ENCODE measurements at regions not wholly inside any gene's neighbourhood (a gene's known extent, or its start where the extent isn't known, plus 50 kb on each side); places are given as distances from the start of the nearest gene placed in this dataset.

- peak in 1 of 4 donors; percentile 64 for TF ChIP-seq POLR2A (IDR thresholded peaks at IDR 0.05)
- peak; percentile 84 to 96 for TF ChIP-seq POLR2AphosphoS5 (IDR thresholded peaks at IDR 0.05)
- TF ChIP-seq, protein P1, sequence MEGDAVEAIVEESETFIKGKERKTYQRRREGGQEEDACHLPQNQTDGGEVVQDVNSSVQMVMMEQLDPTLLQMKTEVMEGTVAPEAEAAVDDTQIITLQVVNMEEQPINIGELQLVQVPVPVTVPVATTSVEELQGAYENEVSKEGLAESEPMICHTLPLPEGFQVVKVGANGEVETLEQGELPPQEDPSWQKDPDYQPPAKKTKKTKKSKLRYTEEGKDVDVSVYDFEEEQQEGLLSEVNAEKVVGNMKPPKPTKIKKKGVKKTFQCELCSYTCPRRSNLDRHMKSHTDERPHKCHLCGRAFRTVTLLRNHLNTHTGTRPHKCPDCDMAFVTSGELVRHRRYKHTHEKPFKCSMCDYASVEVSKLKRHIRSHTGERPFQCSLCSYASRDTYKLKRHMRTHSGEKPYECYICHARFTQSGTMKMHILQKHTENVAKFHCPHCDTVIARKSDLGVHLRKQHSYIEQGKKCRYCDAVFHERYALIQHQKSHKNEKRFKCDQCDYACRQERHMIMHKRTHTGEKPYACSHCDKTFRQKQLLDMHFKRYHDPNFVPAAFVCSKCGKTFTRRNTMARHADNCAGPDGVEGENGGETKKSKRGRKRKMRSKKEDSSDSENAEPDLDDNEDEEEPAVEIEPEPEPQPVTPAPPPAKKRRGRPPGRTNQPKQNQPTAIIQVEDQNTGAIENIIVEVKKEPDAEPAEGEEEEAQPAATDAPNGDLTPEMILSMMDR (IDR thresholded peaks at IDR 0.05): peak in 5 of 6 experiments; percentile 18 to 58 (median 25)
- peak; percentile 85 to 97 (median 88) for TF ChIP-seq EP300 (IDR thresholded peaks at IDR 0.05)
- ATAC-seq (ENCODE audit: low FRiP score in 2 of 2) (peak; percentile 78 to 90), DNase-seq (peak in 1 of 2 donors; percentile 76)
- no peaks in the 10 kb centered on the region for H3K9me3 ChIP-seq
- H3K27me3 ChIP-seq: no peaks in the 10 kb centered on the region
- WGBS, 2 donors: 49 to 65% methylated on average over 4 of the region's 4 CpGs
- H3K27ac ChIP-seq: peak overlapping the region; percentile 41 to 70 (median 64)
- no peak overlapping the region for H3K4me3 ChIP-seq
- H3K4me1 ChIP-seq: peaks cover 0 to 9% (median 2%) of the 10 kb centered on the region in 4 donors
- no peaks in the 10 kb centered on the region for H3K36me3 ChIP-seq
Observed at GRCh38 chr2:207311316-207312005, 145.7 kb upstream of the KLF7 start.

- DNase-seq: no peak
- H3K27ac ChIP-seq: peak overlapping the region in 3 of 4 donors; percentile 41 to 65 (median 62)
- H3K4me3 ChIP-seq: no peak overlapping the region
- no peaks in the 10 kb centered on the region for H3K9me3 ChIP-seq
- H3K36me3 ChIP-seq: no peaks in the 10 kb centered on the region
- no peaks in the 10 kb centered on the region for H3K27me3 ChIP-seq
- ATAC-seq (ENCODE audit: low FRiP score in 2 of 2): peak in 1 of 2 donors; percentile 40
- peaks cover 0 to 9% (median 2%) of the 10 kb centered on the region in 4 donors for H3K4me1 ChIP-seq
- TF ChIP-seq POLR2AphosphoS5 (IDR thresholded peaks at IDR 0.05) (no peak), POLR2A (IDR thresholded peaks at IDR 0.05) (no peak), EP300 (IDR thresholded peaks at IDR 0.05) (no peak)
- TF ChIP-seq, protein P1 (IDR thresholded peaks at IDR 0.05): no peak
Observed at GRCh38 chr2:207312006-207312356, 146.2 kb upstream of the KLF7 start.

DNA sequence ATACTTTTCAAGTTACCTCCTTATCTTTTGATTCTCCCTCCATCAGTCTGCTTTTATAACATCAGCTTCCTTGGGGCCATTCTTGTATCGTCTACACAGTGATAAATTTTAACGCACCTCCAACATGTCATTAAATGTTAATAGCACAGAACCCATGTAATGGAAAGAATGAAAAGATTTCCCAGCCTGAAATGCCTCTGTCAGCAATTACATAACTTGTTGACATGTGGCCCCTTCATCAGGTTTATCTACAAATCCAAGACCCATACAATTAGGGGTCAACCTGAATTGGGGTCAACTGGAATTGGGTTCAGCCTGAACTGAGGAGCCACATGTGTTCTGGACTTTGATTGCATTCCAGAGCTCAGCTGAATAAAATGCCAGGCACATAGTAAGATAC is 148.2 kb upstream of the KLF7 start:
- Histone ChIP-seq H3K9me3 (no peaks in the 10 kb centered on the region), H3K4me1 (peaks cover 0 to 9% (median 2%) of the 10 kb centered on the region in 4 donors), H3K27me3 (no peaks in the 10 kb centered on the region), H3K36me3 (no peaks in the 10 kb centered on the region), H3K27ac (no peak overlapping the region), H3K4me3 (no peak overlapping the region)
- ATAC-seq (ENCODE audit: low FRiP score in 2 of 2) (no peak), DNase-seq (no peak)
- WGBS, 2 donors: 83 to 84% methylated on average over 2 of the region's 2 CpGs
- TF ChIP-seq POLR2A (IDR thresholded peaks at IDR 0.05): no peak

GRCh38 chr2:207315131-207315530 is 149.4 kb upstream of the KLF7 start:
- DNase-seq: no peak
- WGBS, 2 donors: 68 to 80% methylated on average over 2 of the region's 2 CpGs

GRCh38 chr2:207316484-207316883 is 150.7 kb upstream of the KLF7 start:
- no peaks in the 10 kb centered on the region for H3K36me3 ChIP-seq
- no peak for ATAC-seq (ENCODE audit: low FRiP score in 2 of 2)
- H3K9me3 ChIP-seq: no peaks in the 10 kb centered on the region
- WGBS, 2 donors: 81 to 89% methylated on average over 2 of the region's 2 CpGs
- H3K4me3 ChIP-seq: no peak overlapping the region
- no peaks in the 10 kb centered on the region for H3K4me1 ChIP-seq
- no peaks in the 10 kb centered on the region for H3K27me3 ChIP-seq
- TF ChIP-seq POLR2A (IDR thresholded peaks at IDR 0.05) (no peak), EP300 (IDR thresholded peaks at IDR 0.05) (no peak), POLR2AphosphoS5 (IDR thresholded peaks at IDR 0.05) (no peak)
- TF ChIP-seq, protein P1 (IDR thresholded peaks at IDR 0.05): no peak
- no peak overlapping the region for H3K27ac ChIP-seq
- DNase-seq: no peak

More at GRCh38 chr2:207315131-207315530, 149.4 kb upstream of the KLF7 start:
- Histone ChIP-seq H3K9me3 (no peaks in the 10 kb centered on the region), H3K27me3 (no peaks in the 10 kb centered on the region), H3K4me3 (no peak overlapping the region), H3K4me1 (peaks cover 0 to 9% (median 2%) of the 10 kb centered on the region in 4 donors), H3K36me3 (no peaks in the 10 kb centered on the region), H3K27ac (no peak overlapping the region)
- TF ChIP-seq POLR2A (IDR thresholded peaks at IDR 0.05) (no peak), EP300 (IDR thresholded peaks at IDR 0.05) (no peak), POLR2AphosphoS5 (IDR thresholded peaks at IDR 0.05) (no peak)
- TF ChIP-seq, protein P1 (IDR thresholded peaks at IDR 0.05): no peak
- ATAC-seq (ENCODE audit: low FRiP score in 2 of 2): no peak

Data from upper lobe of left lung (tissue), 6 donors.